A204.1 (cell line): ENCODE measurements at regions not wholly inside any gene's neighbourhood (a gene's known extent, or its start where the extent isn't known, plus 50 kb on each side); places are given as distances from the start of the nearest gene placed in this dataset.
"Not testable (repeated sequence)": the region's sequence is repeated elsewhere in the genome, so short reads cannot be mapped to it uniquely, and the experiment has no call there.

ENCODE experiments used
- FAIRE-seq: peaks from 2 replicates; lab custom pipeline; 2012; peaks lifted over from hg19 to GRCh38; lab: Jason Lieb, UNC

DNA sequence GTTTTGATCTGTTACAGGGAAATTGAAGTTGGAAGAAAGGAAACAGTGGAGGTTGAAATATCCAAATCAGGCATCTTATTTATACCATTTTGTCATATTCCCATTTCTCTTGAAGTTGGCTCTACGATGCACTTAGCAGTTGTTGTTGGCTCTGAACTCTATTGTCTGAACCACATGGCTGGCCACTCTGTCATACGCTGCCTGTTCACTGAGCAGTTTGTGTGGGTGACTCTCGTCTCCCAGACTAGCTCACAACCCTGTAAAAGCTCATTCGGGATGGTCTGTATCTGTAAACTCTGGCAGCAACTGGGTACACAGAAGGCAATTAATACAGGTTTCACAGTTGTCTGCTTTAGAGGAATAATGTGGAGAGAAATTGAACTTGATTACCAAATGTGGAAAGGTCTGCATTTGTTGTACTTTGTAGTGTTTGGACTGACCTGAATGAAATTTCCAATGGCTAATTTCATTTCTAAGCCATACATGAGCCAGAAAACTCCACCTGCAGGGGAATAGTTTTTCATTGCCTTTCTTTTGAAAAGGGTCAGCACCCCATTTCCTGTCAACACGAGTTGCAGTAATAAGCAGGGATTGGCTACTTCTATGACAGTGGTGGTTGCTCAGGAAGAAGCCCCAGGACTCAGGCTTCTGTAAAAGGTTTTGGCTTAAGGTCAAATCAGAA is 378.2 kb downstream of the OSR1 start:
- no peak for FAIRE-seq

DNA sequence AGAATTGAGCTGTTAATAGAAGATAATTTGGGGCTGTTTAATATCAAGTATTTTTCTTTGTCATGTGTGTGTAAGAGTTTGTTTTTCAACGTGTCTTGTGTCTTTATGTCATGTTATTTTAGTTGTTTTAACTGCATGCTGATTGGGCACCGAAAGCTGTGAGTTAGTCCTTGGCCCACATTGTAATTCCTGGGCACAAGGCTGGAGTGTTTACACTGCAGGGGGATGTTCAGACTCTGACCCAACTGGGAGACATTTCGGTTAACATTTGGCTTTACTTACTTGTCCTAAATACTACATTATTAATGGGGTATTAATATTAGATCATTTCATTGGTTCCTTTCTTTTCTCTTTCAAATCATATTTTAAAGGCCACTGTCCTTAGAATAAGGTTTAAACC is 381.0 kb downstream of the OSR1 start:
- no peak for FAIRE-seq

DNA sequence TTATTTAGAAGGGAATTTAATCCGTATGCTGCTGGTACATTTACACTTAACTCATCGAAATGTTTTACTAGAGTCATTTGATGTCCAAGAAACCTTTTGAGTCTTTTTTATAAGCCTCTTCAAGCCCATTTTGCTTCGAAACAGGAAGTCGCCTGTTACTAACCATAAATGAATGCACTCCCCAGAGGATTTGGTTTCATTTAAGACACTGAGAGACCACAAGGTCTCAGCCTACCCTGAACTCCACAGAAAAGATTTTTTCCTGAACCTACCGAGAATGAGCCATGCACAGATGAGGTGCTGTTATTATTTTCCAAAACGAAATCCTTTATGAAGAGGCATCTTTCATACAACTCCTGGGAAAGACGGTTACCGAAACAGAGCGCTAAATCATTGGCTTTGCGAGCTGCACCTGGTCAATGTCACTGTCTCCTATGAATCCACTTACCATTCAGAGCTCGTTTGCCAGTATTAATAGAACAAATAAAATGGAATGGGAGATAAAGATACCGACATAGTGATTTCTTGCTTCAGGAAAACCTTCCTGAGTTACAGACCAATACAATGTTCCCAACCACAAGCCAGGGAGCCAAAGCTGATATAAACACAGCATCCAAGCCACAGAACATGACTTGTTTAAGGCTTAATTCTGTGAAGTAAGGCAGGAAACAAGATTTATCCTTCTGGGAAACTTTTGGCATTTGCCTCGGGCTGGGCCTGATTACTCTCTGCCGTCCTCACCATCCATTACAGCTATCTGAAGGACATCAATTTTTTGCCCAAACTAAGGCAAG is 382.1 kb downstream of the OSR1 start:
- no peak for FAIRE-seq

DNA sequence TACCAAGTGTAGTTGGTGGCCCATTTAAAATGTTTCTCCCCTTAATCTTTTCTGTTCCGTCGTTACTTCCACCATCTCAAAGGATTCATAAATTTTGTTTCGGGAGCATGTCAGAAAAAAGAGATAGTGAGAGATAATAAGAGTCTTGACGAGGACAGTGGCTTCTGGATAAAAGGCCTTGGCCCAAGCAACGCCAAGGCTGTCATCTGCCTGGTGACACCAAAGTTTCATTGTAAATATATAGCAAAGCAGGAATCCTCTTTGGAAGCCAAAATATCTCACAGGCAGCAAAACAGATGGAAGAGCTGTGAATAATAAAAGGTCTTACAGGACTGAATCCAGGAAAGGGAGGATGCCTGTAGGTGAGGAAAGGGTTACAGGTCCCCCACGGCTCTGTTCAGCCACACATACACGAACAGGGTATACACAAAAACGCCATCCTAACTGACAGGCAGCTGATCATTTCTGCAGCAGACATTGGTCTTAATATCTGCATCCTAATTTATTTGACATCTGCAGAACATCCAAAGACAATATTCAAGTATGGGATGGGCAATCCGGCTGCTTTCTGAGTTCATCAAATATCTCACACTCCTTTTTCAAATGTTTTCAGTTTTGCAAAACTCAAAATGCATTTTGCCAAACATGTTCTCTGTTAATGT is 382.8 kb downstream of the OSR1 start:
- FAIRE-seq, result no peak

DNA sequence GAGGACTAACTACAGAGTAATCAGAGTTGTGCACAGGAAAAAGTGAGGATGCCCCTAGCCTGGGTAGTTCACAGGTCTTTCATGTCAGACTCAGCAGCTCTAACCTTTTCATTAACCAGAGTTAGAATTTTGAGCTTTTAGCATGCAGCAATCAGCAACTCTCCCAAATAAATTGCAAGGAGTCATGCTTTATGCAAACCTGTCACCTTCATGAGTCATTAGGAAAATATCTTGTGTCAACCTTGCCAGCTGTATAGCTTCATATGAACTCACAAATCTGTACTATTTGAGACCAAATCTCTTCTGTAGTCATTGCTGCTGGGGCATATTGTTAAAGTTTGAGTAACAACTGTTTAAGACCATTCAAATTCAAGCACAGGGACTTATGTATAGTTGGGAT is 382.3 kb upstream of the NT5C1B start:
- no peak for FAIRE-seq

DNA sequence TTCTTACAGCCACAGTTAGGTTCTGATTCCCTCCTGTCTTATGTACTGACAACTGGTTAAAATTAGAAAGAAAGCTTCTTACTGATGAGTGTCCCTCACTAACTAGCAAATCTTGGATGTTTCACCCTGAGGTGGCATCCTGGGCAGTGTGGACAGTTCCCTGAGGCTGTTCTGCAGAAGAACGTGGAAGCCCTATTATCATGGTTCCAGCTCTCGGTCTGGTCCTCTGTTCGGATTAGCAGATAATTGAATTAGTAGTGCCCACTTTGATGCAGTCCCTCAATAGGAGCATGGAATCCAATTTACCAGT is 381.7 kb upstream of the NT5C1B start:
- FAIRE-seq, result no peak

DNA sequence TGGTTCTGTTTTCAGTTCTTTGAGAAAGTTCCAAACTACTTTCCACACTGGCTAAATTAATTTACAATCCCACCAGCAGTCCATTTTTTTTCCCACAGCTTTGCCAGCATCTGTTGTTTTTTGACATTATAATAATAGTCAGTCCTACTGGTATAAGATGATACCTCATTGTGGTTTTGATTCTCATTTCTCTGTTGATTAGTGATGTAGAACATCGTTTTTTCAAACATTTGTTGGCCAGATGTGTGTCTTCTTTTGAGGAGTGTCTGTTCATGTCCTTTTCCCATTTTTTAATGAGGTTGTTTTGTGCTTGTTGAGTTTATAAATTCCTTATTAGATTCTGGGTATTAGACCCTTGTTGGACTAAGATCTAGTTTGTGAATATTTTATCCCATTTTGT is 376.8 kb upstream of the NT5C1B start:
- no peak for FAIRE-seq

DNA sequence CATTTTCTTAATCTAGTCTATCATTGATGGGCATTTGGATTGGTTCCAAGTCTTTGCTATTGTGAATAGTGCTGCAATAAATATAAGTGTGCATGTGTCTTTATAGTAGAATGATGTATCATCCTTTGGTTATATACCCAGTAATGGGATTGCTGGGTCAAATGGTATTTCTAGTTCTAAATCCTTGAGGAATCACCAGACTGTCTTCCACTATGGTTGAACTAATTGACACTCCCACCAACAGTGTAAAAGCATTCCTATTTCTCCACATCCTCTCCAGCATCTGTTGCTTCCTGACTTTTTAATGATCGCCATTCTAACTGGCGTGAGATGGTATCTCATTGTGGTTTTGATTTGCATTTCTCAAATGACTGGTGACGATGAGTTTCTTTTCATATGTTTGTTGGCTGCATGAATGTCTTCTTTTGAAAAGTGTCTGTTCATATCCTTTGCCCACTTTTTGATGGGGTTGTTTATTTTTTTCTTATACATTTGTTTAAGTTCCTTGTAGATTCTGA is 374.4 kb upstream of the NT5C1B start:
- not testable (repeated sequence) for FAIRE-seq

DNA sequence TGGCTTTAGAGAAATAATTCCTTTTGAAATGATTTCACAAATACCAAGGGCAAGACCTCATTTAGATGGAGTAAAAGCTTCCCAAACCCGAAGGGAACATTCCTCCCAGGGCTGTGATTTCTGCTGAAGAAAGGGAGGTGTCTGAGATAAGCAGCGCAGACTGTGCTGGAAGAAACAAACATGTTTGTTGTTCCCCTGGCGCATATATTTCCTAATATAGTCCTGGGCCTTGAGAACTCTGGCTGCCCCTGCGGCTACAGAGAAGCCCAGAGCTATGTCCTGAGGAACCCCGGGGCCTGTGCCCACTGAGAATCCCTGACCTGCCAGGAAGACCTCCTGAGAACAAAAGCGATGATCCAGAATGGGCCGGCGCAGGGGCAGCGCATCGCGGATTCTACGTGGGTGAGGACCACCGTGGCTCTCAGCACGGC is 372.6 kb upstream of the NT5C1B start:
- no peak for FAIRE-seq

DNA sequence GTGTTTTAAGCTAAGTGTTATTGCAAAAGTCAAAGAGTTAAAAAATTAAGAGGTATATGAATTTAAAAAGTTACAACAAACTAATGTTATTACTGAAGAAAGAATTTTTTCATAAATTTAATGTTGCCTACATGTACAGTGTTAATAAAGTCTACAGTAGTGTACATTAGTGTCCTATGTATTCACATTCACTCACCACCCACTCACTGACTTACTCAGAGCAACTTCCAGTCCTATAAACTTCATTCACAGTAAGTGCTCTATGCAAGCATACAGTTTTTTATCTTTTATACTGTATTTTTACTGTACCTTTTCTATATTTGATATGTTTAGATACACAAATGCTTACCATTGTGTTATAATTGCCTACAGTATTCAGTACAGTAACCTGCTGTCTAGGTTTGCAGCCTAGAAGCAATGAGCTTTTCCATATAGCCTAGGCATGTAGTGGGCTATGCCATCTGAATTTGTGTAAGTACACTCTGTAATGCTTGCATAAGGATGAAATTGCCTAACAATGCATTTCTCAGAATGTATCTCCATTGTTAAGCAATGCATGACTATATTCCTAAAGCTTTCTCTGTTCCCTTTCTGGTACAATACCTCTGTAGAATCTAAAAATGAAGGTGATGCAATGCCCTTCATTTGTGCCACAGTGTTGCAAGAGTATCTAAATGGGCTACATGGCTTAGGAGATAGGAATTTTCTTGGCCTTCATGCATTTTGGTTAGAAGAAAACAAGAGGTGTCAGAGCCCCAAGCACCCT is 370.8 kb upstream of the NT5C1B start:
- peak; percentile 72 for FAIRE-seq

DNA sequence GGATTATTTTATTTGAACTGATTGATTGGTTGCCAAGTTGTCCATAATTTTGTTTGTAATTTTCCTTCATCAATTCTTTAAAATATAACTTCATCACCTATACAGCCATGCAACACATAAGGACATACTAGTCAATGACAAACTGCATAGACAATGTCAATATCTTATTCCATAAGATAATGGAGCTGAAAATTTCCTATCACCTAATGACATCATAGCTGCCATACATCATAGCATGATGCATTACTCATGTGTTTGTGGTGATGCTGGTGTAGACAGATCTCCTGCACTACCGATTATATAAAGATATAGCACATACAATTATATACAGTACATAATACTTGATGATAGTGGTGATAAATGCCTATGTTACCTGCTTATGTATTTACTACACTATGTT is 369.8 kb upstream of the NT5C1B start:
- no peak for FAIRE-seq

DNA sequence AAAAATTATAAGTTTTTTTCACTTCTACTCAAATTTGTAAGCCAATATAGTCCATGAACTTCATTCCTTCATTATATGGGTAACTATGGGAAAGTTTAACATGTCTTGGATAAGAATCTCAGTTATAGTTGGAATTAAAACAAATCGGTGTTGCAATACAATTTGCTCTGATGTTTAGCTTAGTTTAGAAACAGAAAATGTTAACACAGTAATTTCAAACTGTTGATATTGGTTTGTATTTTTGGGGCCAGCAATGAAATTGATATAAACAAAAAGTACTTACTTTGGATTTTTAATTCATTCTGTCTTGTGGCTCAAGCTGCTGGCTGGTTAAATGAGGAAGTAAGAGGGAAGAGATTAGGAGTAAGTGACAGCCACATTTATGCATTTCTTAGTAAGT is 368.5 kb upstream of the NT5C1B start:
- no peak for FAIRE-seq

DNA sequence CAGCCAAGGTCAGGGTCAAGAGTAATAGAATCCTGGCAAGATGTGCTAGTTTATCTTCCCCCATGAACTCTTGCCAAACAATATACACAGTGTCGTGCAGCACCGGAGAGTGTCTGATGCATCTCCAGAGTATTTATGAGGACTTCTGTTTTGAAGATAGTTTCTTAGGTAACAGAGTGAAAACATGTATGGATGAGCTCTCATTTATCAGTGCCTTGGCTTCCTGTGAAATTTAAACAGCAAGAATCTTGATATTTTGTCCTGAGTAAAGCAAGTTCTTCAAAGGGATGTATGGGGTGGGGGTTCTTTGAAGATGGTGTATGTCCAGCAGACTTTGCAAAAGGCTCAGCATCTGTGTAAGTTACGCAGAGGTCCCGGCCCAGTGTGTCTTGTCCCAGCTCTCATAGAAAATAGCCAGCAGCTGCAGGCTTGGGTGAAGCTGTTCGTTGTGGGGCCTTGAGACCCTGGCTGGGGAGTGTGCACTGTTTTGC is 361.0 kb upstream of the NT5C1B start:
- no peak for FAIRE-seq

DNA sequence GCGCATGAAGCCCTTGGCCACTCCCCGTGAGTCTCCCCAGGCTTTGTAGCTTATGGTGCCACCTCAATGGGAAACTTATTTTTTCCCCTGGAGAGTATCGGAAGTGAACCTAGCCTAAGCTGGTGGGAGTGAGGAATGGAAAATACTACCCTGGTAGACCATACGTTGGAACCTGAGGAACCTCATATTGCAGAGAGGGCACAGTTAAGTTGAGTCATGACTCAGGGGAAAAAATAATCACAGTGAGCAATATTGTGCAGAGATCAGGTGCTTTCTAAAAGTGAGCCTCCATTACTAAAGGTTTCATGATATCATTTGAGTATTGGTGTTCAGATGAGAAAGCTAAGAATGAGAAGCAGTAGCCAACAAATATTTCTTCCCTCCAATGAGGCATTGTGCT is 360.5 kb upstream of the NT5C1B start:
- FAIRE-seq, result no peak

DNA sequence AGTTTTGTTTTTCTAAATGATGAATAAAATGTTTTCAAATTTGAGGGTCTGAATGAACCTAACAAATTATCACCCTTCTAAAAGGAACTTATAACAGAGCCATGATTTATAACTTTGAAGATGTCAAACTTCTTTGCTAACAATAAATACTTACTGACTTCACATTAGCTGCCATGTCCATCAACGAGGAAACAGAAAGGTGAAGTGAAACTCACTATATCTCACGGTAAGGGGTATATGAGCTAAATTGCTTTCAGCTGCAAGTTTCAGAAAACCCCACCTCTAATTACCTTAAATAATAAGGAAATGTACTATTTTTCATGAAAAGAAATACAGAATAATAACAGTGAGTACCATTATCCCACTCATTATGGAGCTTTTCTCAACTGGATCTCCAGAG is 350.8 kb upstream of the NT5C1B start:
- no peak for FAIRE-seq

DNA sequence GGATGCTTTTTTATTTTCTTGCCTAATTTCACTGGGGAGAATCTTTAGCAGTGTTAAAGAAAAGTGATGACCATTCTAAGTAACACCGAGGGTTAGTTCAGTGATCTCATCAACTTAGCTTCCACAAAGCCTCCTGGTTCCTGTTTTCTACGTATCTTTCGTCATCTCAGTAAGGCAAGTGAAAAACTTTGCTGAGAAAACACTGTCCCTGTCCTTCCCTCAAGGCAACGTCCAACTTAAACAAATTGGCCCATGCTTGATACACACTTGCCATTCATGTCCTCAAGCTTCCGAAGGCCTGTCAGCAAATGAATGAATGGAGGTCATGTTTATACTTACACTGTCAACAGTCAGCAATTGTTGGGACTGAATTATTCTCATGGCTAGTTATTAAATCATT is 350.4 kb upstream of the NT5C1B start:
- not testable (repeated sequence) for FAIRE-seq

DNA sequence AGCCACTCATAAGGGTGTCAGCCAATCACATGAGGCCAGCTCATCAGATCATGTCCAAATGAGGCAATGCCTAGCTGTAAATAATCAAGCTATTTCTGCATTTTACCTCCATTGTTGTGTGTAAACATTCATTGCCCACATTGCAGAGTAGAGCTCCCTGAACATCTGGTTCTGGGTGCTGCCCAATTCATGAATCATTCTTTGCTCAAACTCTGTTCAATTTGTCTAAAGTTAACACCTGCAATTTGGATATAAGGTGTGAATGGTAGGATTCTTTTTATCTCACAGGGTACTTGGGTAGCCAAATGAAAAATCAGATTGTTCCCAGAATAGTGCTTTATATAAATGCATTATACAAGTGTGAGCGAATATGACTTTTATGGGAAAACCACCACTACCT is 345.5 kb upstream of the NT5C1B start:
- no peak for FAIRE-seq

DNA sequence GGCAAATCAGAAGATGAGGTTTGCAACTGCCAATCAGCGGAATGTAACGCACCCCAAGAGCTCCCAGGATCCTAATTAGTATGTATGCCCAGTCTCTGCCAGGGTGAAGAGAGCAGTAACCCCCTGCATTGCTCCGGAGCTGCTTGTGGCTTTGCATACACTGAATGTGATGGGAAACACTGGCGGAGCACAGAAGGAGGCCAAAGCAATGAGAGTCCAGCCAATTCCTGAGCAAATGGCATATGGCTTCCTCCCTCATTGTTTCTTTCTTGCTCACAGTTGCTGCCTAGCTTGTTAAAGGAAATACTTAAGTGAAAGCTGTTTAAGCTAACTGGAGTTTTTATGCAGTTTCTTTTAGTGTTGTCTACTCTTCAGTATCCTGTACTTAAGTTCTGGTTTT is 343.5 kb upstream of the NT5C1B start:
- no peak for FAIRE-seq

DNA sequence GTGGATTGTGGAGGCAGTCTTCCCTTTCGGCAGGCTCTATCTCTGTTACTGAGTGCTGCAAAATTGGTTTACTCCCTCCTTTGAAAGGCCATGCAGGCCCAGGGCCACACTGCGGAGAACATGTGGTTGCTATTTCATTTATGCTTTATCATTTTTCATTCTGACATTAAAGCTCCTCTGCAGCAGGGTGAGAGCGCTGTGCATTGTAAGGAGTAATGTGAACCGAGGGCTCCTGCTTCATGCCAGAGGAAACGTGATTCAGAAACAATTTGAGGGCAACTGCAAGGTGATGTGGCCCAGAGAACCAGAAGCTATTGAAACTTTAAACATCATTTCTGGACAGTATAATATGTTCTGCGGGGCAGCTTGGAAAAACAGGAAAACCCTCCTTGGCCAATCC is 341.6 kb upstream of the NT5C1B start:
- FAIRE-seq, result no peak

DNA sequence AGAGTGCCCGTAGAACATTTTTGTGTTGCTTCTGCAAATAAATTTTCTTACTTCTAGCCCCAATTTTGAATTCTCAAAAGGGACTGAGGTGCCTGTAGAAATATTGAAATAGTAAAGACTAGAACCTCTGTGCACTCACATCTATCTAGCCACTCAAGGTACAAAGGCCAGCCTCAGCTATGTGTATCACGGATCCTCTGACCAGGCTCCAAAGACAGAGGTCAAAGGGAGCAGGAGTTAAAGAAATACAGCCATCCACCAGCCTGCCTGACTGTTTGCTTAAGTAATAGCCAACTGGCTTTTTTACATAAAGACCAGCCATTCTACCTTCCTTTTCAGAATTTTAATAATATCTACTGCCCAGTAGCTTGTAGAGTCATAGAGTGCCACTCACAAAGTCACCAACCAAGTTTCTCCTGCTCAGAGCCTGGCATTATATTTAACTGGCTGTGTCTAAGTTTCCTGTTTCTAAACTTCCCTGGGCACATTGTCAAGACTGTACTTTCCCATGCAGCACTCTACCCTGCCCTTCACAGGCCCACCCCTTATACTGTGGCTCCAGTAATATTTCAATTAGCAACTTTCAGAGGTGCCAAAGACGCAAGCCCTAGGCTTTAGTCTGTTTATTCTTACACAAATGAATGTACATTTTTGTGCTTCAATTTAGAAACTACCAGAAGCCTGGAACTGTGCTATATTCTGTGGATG is 338.3 kb upstream of the NT5C1B start:
- FAIRE-seq, result no peak

DNA sequence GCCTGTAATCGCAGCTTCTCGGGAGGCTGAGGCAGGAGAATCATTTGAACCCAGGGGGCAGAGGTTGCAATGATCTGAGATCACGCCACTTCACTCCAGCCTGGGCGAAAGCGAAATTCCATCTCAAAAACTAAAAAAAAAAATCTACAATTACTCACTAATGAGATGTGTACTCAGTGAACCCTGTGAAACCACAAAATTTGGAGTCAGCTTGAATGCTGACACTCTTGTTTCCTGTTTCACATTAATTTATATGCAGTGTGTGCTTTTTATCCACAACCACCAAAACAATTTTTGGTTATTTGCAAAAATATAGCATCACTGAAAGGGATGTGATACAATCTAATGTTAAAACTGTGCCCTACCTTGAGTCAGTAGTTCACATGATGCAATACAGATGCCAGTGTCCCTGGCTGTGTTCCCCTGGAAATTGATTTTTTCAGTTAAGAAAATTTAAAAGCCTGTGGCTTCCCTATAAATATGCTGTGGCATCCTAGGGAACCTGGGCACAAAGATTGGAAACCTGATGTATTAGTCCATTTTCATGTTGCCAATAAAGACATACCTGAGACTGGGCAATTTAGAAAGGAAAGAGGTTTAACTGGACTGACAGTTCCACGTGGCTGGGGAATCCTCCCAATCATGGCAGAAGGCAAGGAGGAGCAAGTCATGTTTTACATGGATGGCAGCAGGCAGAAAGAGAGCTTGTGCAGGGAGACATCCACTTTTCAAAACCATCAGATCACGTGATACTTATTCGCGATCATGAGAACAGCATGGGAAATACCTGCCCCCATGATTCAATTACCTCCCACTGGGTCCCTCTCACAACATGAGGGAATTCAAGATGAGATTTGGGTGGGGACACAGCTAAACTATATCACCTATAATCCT is 337.5 kb upstream of the NT5C1B start:
- no peak for FAIRE-seq
